H1 (cell line): ENCODE measurements at regions not wholly inside any gene's neighbourhood (a gene's known extent, or its start where the extent isn't known, plus 50 kb on each side); places are given as distances from the start of the nearest gene placed in this dataset.

Experiments used
- CTCF ChIA-PET: fragments of 300-600 bp; sonication (Branson Sonifier 250); formaldehyde crosslinking; loops from one replicate; lab custom pipeline; 2021; ENCODE audit not compliant: partially characterized antibody; lab: Charles Lee
- POLR2A ChIA-PET: fragments of 300-600 bp; sonication (Branson Sonifier 250); formaldehyde crosslinking; loops from one replicate; lab custom pipeline; 2021; ENCODE audit warnings: inconsistent platforms; ENCODE audit not compliant: partially characterized antibody; lab: Charles Lee
- DNase-seq, 2 experiments: peaks; one replicate each; pipeline versions ENCODE4 v3.0.0 to v3.0.0-alpha.2; 2010 to 2022; ENCODE audit warnings: low spot score in 2 of 2, low read depth in 1 of 2, mixed read lengths in 1 of 2
- FAIRE-seq: peaks from 2 replicates; lab custom pipeline; 2011; peaks lifted over from hg19 to GRCh38; lab: Jason Lieb, UNC
- H2AFZ ChIP-seq: 2 replicates; pipeline ENCODE4 v1.8.1; 2012; ENCODE audit warnings: low read length, inconsistent platforms
- H2AK5ac ChIP-seq: 2 replicates; pipeline ENCODE4 v1.6.1; 2013; ENCODE audit warnings: low read depth, low read length
- H2BK120ac ChIP-seq: replicated peaks from 2 replicates; pipeline ENCODE3; 2013; ENCODE audit warnings: low read depth, low read length, inconsistent platforms
- H2BK12ac ChIP-seq: 2 replicates; pipeline ENCODE4 v1.6.1; 2013; ENCODE audit warnings: low read depth, low read length
- H2BK15ac ChIP-seq: 2 replicates; pipeline ENCODE4 v1.6.1; 2013; ENCODE audit warnings: low read length
- H2BK20ac ChIP-seq: 2 replicates; pipeline ENCODE4 v1.6.1; 2013; ENCODE audit warnings: low read length
- H2BK5ac ChIP-seq: 2 replicates; pipeline ENCODE4 v1.6.1; 2013; ENCODE audit warnings: low read depth, low read length
- H3K14ac ChIP-seq: 2 replicates; pipeline ENCODE4 v1.6.1; 2013; ENCODE audit warnings: inconsistent platforms; ENCODE audit not compliant: insufficient read length
- H3K18ac ChIP-seq: 2 replicates; pipeline ENCODE4 v1.6.1; 2013; ENCODE audit warnings: low read length; ENCODE audit errors: extremely low read depth
- H3K23ac ChIP-seq: 2 replicates; pipeline ENCODE4 v1.6.1; 2013; ENCODE audit warnings: inconsistent platforms; ENCODE audit not compliant: insufficient read length
- H3K23me2 ChIP-seq: 2 replicates; pipeline ENCODE4 v1.6.1; 2013; ENCODE audit warnings: low read depth, low read length
- H3K27ac ChIP-seq: 2 replicates; pipeline ENCODE4 v1.6.1; 2011; ENCODE audit warnings: low read depth, low read length, inconsistent platforms
- H3K27me3 ChIP-seq, 4 experiments: replicated peaks in 1 of 4; 1 replicate in 1 of 4; 2 replicates in 3 of 4; pipeline versions ENCODE4 v1.6.1 to v1.8.1; 2011 to 2013; ENCODE audit warnings: low read length in 3 of 4, mild to moderate bottlenecking in 3 of 4, inconsistent platforms in 2 of 4, mixed read lengths in 2 of 4, moderate library complexity in 1 of 4; ENCODE audit not compliant: control insufficient read depth in 3 of 4, insufficient read depth in 3 of 4; ENCODE audit errors: extremely low read depth in 1 of 4
- H3K36me3 ChIP-seq, 4 experiments: 2 replicates each; pipeline versions ENCODE4 v1.6.1 to v1.8.1; 2011 to 2013; ENCODE audit warnings: mild to moderate bottlenecking in 4 of 4, low read length in 3 of 4, moderate library complexity in 2 of 4, control low read depth in 1 of 4, inconsistent platforms in 1 of 4; ENCODE audit not compliant: insufficient read depth in 4 of 4, control insufficient read depth in 2 of 4
- H3K4ac ChIP-seq: replicated peaks from 2 replicates; pipeline ENCODE3; 2013; ENCODE audit warnings: low read length, low read depth, mixed read lengths, inconsistent platforms; ENCODE audit not compliant: insufficient read length
- H3K4me1 ChIP-seq, 4 experiments: replicated peaks in 1 of 4; 1 replicate in 1 of 4; 2 replicates in 3 of 4; pipeline versions ENCODE4 v1.6.1 to v1.8.1; 2011 to 2013; ENCODE audit warnings: low read length in 3 of 4, inconsistent platforms in 2 of 4, mixed read lengths in 1 of 4; ENCODE audit not compliant: insufficient read depth in 4 of 4, control insufficient read depth in 3 of 4
- H3K4me2 ChIP-seq, 2 experiments: 2 replicates each; pipeline versions ENCODE4 v1.6.1 to v1.8.1; 2011 to 2013; ENCODE audit warnings: low read depth in 2 of 2, low read length in 2 of 2, control low read depth in 1 of 2, inconsistent platforms in 1 of 2, mild to moderate bottlenecking in 1 of 2; ENCODE audit not compliant: insufficient read depth in 1 of 2
- H3K4me3 ChIP-seq, 4 experiments: fragments of 200-600, 300-600 bp in 1 of 4; sonication (generic), shearing (Covaris generic), sonication (Bioruptor Twin) in 1 of 4; 2 replicates each; pipeline versions ENCODE4 v1.5.1 to v1.8.1; 2011 to 2016; ENCODE audit warnings: low read length in 4 of 4, low read depth in 3 of 4, control low read depth in 2 of 4, inconsistent platforms in 2 of 4, mild to moderate bottlenecking in 2 of 4, mixed read lengths in 1 of 4, moderate library complexity in 1 of 4; ENCODE audit not compliant: insufficient read depth in 2 of 4; ENCODE audit errors: extremely low read depth in 1 of 4
- H3K56ac ChIP-seq: replicated peaks from 2 replicates; pipeline ENCODE3; 2013; ENCODE audit warnings: low read depth, mild to moderate bottlenecking, mixed read lengths, low read length, inconsistent platforms; ENCODE audit not compliant: insufficient read length
- H3K79me1 ChIP-seq: 2 replicates; pipeline ENCODE4 v1.6.1; 2013; ENCODE audit warnings: low read depth, low read length, control low read depth
- H3K79me2 ChIP-seq, 2 experiments: 2 replicates each; pipeline versions ENCODE4 v1.6.1 to v1.8.1; 2012 to 2013; ENCODE audit warnings: low read length in 2 of 2, mild to moderate bottlenecking in 2 of 2, inconsistent platforms in 1 of 2; ENCODE audit not compliant: insufficient read depth in 2 of 2, control insufficient read depth in 1 of 2
- H3K9ac ChIP-seq, 4 experiments: replicated peaks in 1 of 4; 1 replicate in 1 of 4; 2 replicates in 3 of 4; pipeline versions ENCODE4 v1.6.1 to v1.8.1; 2011 to 2013; ENCODE audit warnings: low read depth in 3 of 4, low read length in 3 of 4, control low read depth in 2 of 4, mild to moderate bottlenecking in 2 of 4, moderate library complexity in 2 of 4, inconsistent platforms in 1 of 4; ENCODE audit errors: extremely low read depth in 1 of 4
- H3K9me3 ChIP-seq, 2 experiments: 2 replicates each; pipeline versions ENCODE4 v1.6.1 to v1.8.1; 2012 to 2013; ENCODE audit warnings: mild to moderate bottlenecking in 2 of 2, moderate library complexity in 2 of 2, control low read depth in 1 of 2, inconsistent platforms in 1 of 2, low read depth in 1 of 2, low read length in 1 of 2, mixed read lengths in 1 of 2; ENCODE audit not compliant: insufficient read depth in 2 of 2
- H4K20me1 ChIP-seq, 2 experiments: replicated peaks in 1 of 2; 2 replicates each; pipeline versions ENCODE3 to v1.8.1; 2011 to 2013; ENCODE audit warnings: inconsistent platforms in 2 of 2, low read length in 2 of 2, mild to moderate bottlenecking in 1 of 2; ENCODE audit not compliant: insufficient read depth in 2 of 2, control insufficient read depth in 1 of 2
- H4K5ac ChIP-seq: 2 replicates; pipeline ENCODE4 v1.6.1; 2013; ENCODE audit warnings: low read length, low read depth, mixed read lengths, inconsistent platforms; ENCODE audit not compliant: insufficient read length
- H4K8ac ChIP-seq: 2 replicates; pipeline ENCODE4 v1.8.0; 2013; ENCODE audit warnings: mild to moderate bottlenecking, moderate library complexity, low read length, inconsistent platforms; ENCODE audit not compliant: insufficient read depth; ENCODE audit errors: extremely low read depth
- H4K91ac ChIP-seq: replicated peaks from 2 replicates; pipeline ENCODE3; 2013; ENCODE audit warnings: low read length, mixed read lengths, inconsistent platforms; ENCODE audit not compliant: insufficient read length
- JUND ChIP-seq: IDR thresholded peaks from 2 replicates; pipeline ENCODE4 v1.6.1; 2011; ENCODE audit warnings: mild to moderate bottlenecking, improper control_type of control experiment, low read length
- WGBS, 2 experiments: shearing (Covaris generic) in 1 of 2; methylation state at CpG; one replicate each; pipeline versions ENCODE4 v1.1.6 to v1.1.7; 2013 to 2015; ENCODE audit warnings: low lambda C conversion rate in 2 of 2, mixed read lengths in 2 of 2, inconsistent platforms in 1 of 2, low coverage in 1 of 2, missing lambda C conversion rate in 1 of 2; ENCODE audit not compliant: insufficient replicate concordance in 2 of 2, insufficient coverage in 1 of 2, insufficient read length in 1 of 2; ENCODE audit errors: extremely low coverage in 1 of 2, missing lambda C conversion rate in 1 of 2; 5-methylcytosine and 5-hydroxymethylcytosine counted together

- H2BK120ac ChIP-seq: no peak overlapping the region
- POLR2A ChIA-PET: no interaction called here
- CTCF ChIA-PET: interaction anchor here (1.1 to 3.4 kb wide), 4 partner anchors 12 to 251 kb away, joined by 3 to 14 read pairs (median 4); no protein-coding TSS in a partner anchor
- TF ChIP-seq JUND: no peak
These were observed 90.4 kb downstream of the TNFAIP3 start for GRCh38 chr6:137957471-137957870.

More at GRCh38 chr6:137957471-137957870, 90.4 kb downstream of the TNFAIP3 start:
- Histone ChIP-seq H3K9me3 (peaks cover 6 to 15% of the 10 kb centered on the region in 2 experiments; a peak in 3 of 4 replicates), H3K9ac (no peak overlapping the region), H3K4ac (no peak overlapping the region), H2BK15ac (no peak overlapping the region), H3K56ac (no peak overlapping the region), H4K8ac (no peak overlapping the region), H3K23me2 (no peaks in the 10 kb centered on the region), H3K27ac (no peak overlapping the region), H3K14ac (no peak overlapping the region), H2AFZ (no peak overlapping the region), H3K18ac (no peak overlapping the region), H3K4me2 (no peak overlapping the region), H4K91ac (no peak overlapping the region), H2BK5ac (no peak overlapping the region), H3K4me1 (peaks cover 0 to 3% (median 0%) of the 10 kb centered on the region in 4 experiments; a peak in 1 of 7 replicates), H4K20me1 (no peaks in the 10 kb centered on the region), H3K27me3 (peaks cover 0 to 1% (median 0%) of the 10 kb centered on the region in 4 experiments; a peak in 1 of 7 replicates), H3K23ac (no peak overlapping the region), H3K79me2 (no peaks in the 10 kb centered on the region), H2AK5ac (no peak overlapping the region), H3K4me3 (no peak overlapping the region), H4K5ac (no peak overlapping the region), H3K79me1 (no peaks in the 10 kb centered on the region), H3K36me3 (no peaks in the 10 kb centered on the region), H2BK20ac (no peak overlapping the region), H2BK12ac (no peak overlapping the region)
- no peak for DNase-seq
- 87% methylated on average over 2 of the region's 2 CpGs; no CpG with 5 or more reads in 1 of the 2 experiments for WGBS, 2 experiments
- no peak for FAIRE-seq
